GM18873 (cell line): ENCODE measurements at regions not wholly inside any gene's neighbourhood (a gene's known extent, or its start where the extent isn't known, plus 50 kb on each side); places are given as distances from the start of the nearest gene placed in this dataset.
A peak's percentile ranks its signal among the peaks of the same experiment; 100 is the strongest.
"Not testable (repeated sequence)": the region's sequence is repeated elsewhere in the genome, so short reads cannot be mapped to it uniquely, and the experiment has no call there.

Experiments used
- ATAC-seq: cut with Tn5 transposase; IDR thresholded peaks from one replicate; pipeline ENCODE4 v1.9.1; 2021; ENCODE audit warnings: mild to moderate bottlenecking, moderate library complexity, moderate number of reproducible peaks; ENCODE audit not compliant: unreplicated experiment, low FRiP score

DNA sequence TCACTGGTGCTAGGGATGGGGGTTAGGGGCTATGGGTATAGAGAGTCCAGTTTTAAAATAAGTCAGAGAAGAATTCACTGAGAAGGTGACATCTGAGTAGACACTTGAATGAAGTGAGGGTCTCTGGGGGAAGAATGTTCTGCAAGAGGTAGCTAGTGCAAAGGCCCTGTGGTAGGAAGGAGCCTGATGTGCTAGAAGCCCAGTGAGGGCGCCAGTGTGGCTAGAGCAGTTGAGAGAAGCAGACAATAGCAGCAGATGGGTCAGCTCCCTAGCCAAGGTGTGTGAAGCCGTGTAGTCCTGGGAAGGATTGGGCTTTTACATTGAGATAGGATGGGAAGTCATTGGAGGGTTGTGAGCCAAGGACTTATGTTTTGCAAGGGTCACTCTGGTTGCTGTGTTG, 105.8 kb upstream of the PELI1 start:
- ATAC-seq: no peak

DNA sequence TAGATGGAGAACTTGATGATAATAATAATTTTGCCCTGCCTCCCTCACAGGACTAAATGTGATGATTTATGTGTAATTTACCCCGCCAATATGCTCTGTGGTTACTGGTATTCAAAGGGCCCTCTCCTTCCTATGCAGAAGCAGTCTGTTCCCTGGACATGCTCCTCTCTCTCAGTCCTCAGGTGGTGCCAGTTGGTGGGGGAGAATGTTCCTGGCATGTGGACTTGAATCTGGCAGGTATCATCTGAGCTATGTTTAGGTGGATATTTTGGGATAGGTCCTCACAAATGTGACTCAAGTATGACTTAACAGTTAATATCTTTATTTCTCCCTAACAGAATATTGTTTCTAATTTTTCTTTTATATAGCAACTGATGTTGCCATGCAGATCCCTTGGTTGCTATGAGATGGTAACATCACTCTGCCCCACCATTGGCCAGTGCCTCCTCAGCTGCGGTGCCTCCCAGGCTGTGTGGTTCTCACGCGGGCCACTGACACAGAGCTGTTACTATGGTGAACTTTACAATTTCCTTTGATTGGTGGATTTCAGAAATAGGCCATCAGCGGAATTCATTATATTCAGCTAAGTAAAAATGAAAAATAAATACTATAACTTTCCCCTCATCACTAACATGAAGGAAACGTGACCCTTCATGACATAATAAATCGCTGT, 106.7 kb upstream of the PELI1 start:
- ATAC-seq: no peak

DNA sequence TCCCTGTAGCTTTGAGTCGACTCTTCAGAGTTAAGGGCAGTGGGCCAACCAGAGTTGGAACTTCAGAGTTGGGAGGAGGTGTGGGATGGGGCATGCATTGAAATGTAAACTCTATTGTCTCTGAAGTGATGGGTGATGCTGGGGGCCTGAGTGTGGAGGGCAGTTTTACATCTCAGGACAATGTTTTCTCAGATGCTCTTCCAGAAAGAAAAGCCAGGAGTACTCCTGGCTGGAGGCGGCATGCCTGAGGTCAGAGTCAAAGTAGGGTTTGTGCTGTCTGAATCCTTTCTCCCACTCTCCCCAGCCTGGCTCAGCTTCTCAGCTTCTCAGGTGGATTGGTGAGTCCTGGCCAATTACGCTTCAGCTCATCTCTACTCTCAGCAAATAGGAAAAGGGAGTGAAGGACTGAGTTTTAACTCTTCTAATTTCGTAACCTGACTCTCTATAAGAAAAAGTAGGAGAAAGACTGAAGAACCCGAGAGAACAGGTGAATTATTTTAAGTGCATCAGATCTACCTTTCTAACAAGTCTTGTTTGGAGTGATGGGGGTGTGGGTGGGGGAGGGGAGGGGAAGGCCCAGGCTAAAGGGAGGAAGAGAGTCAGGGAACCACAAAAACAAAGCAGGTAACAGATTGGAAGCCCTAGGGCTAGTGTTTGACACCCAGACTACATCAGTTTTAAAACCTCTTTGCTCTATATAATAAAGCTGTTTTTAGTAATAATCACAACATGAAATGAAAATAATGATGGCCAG, 107.5 kb upstream of the PELI1 start:
- no peak for ATAC-seq

DNA sequence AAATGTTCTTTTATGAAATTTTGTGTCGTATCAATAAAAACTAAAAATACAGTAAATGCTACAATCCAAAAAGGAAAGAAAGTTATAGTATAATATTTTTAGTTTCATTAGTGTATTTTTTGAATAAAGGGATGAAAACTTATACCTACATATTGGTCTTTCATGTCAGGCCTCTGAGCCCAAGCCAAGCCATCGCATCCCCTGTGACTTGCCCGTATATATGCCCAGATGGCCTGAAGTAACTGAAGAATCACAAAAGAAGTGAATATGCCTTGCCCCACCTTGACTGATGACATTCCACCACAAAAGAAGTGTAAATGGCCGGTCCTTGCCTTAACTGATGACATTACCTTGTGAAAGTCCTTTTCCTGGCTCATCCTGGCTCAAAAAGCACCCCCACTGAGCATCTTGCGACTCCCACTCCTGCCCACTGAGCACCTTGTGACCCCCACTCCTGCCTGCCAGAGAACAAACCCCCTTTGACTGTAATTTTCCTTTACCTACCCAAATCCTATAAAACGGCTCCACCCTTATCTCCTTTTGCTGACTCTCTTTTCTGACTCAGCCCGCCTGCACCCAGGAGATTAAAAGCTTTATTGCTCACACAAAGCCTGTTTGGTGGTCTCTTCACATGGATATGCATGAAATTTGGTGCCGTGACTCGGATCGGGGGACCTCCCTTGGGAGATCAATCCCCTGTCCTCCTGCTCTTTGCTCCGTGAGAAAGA, 108.2 kb upstream of the PELI1 start:
- not testable (repeated sequence) for ATAC-seq

GRCh38 chr2:64253421-64253820, 109.2 kb upstream of the PELI1 start:
- ATAC-seq: not testable (repeated sequence)

GRCh38 chr2:64258566-64258965, 114.3 kb upstream of the PELI1 start:
- no peak for ATAC-seq

DNA sequence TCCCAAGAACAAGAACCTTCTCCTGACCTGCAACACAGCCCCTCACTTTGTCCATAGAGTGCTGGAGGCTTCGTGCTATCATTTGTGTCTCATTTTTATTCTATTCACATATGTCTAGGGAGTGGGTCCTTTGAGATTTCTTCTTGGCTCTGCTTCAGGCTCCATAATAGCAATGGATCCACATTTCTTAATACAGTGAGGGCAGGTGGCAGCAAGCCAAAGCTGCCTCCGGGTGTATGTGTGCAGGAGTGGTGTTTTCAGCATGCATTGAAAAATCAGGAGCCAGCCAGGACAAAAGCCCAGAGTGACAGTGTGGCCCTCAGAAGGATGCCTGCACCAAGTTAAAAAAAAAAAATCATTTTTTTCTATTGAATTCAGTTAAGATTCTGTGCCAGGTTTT, 115.1 kb upstream of the PELI1 start:
- no peak for ATAC-seq

GRCh38 chr2:64260093-64260803, 116.0 kb upstream of the PELI1 start:
- no peak for ATAC-seq

DNA sequence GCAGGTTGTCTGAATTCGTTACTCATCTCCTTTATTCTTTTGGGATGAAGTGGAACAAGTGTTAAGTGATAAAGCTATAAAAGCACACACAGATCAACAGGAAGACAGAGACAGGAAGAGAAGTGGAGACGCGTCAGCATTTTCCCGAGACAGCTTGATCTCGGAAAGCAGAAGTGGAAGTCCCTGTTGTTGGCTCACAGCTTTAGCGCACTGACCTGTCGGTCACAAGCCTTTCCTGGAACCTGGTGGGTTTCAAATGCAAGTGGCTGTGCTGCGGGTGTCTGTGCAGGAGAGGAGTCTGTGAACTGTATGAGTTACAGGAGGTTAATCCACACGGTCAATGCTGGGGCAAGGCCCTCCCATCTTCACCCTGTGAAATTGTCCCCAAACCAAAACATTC, 116.6 kb upstream of the PELI1 start:
- peak; percentile 91 for ATAC-seq

DNA sequence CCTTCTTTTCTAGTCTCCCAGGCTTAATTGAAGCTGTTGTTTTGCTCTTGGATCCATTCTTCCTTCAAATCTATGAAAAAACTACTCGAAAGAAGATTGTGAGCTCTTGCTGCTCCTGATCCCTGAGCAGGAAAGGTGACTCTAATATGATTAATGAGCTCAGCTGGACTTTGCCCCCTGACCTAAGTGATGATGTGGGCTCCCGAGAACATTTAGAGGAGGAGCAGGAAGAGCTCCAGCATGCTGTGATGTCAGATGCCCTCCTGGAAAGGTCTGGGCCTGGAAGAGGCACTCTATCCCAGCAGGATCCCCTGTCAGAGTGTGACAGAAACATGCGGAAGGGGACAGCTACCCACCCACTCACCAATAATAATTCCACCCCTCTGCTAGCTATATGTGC, 117.9 kb upstream of the PELI1 start:
- no peak for ATAC-seq

DNA sequence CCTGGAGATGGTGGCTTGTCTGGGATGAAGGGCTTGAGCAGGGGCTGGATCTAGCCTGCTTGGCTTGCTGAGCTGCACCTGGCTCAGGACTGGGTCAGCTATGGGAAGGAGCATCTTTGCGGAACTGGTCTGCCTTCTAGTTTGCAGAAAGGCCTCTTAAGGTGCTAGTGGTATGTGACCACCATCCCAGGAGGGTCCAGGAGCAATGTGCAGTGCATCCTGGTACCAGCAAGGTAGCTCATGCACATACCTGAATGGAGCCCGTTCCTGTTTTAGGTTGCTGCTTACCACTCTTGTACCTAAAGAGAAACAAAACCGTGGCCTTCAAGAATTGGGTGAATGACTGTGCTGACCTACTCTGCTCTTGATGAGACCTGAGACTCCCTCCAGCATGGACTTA, 118.6 kb upstream of the PELI1 start:
- no peak for ATAC-seq

DNA sequence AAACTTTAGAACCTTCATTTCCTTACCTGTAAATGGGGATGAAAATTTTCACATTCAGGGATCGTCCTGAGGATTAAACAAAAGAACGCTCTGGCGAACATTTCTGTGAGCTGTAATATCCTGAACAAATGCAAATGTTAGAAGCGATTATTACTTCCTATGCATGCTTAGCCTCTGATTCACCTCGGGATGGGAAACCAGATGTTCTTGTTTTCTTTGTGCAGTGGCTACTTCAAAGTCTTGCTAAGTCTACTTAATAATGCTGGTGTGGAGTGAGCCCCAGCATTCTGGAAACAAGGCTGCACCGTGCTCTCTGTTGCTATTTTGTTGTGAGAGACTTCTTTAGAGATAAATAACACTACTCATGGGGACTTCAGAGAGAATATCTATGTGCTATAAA, 119.1 kb upstream of the PELI1 start:
- no peak for ATAC-seq

- no peak for ATAC-seq
These were observed 123.5 kb upstream of the PELI1 start for GRCh38 chr2:64267699-64268098.

DNA sequence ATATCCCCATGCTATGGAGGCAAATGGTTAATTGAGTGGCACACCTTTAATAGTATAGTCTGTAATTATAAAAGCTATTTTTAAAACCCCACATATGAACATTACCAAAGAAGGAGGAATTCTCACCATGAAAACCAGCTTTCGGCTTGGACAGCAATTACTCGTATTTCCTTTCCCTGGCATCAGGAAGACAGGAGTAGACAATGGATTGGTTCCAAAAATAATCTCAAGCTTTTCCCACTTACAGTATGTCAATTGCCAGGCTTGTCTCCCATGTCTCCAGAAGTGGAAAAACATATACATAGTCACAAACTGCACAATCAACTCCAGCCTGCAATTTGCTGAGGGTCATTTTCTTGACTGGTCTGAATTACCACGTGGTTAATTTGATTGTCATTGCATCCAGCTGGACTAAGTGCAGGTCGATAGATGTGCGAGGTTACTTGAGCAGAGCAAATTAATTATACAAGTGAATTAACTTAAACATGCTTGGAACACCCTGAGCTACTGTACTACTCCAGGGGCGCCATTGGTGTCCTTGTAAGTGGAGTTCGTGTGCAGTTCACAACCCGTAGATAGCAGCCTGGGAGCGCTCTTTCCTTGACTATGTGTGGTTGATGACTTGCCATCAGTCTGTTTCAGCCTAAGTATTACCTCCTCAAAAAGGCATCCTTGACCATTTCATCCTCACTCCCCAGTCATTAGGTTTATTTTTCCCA, 124.3 kb upstream of the PELI1 start:
- ATAC-seq: no peak

GRCh38 chr2:64273524-64274398, 129.5 kb upstream of the PELI1 start:
- ATAC-seq: no peak

DNA sequence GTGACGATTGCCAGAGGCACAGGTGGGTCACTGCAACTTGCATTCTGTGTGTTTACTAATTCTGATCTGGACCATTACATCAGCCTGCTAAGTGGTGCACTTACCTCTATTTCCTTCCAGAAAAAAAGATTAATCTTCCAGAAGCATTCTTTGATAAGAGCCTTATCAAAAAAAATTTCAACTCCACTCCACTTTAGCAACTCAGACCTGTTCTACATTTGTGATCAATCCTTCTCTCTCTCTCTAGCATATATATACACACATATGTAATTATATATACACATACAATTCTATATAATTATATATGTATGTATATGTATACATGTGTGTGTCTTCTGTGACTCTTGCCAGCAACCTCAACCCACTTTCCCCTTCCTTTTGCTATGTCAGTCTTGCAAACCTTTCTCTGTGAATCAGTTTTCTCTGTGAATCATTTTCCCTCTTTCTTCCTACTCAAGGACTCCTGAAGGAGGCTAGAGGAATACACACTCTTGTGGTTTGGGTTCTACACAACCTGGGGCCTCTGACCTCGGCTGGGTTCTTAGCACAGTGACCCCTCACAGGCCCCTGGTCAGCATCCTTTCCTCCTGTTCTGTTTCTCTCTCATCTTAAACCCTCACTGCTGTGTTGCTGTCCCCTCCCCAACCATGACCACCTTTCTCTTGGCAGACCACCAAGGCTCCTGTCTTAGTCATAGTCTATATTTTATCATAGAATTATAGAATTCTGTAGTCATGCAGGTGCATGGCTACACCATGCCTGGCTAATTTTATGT, 130.4 kb upstream of the PELI1 start:
- ATAC-seq: no peak

DNA sequence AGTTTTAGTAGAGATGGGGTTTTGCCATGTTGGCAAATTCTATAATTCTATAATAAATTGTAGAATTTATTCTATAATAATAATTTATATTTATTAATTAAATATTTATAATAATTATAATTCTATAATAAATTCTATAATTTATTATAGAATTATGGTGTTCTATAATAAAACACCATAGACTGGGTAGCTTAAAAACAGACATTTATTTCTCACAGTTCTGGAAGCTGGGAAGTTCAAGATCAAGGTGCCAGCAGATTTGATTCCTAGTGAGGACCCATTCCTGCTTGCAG, 130.9 kb upstream of the PELI1 start:
- ATAC-seq: no peak

DNA sequence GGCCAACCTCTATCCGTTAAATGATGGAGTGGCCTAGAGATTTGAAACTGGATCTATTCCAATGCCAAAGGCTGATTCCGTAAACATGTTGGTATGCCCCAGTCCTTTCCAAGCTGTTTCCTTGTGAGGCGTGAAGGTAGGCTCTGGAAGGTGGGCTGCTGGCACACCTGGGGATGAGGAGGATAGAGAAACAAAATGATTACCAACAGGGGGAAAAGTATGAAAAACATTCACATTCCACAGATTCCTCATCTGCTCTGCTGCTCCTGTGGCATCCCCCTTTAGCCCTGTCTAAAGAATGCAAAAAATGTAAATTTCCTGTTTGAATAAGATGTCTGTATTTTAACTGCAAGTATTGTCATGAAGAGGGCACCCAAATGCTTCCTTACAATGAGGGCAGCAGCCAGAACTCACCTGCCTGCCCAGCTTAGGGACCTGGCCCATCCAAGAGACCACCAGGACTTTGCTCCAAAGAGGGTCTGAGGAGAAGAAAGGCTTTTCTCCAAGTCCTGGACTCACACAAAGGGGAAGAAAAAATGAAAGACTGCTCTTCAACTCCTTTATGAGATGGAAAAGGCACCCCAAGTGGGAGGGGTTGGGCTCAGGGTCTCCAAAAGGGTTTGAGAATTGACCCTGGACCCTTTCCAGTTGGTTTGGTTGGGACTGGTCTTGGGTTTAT, 132.3 kb upstream of the PELI1 start:
- ATAC-seq: no peak
